IMR-90 (cell line): ENCODE measurements at regions not wholly inside any gene's neighbourhood (a gene's known extent, or its start where the extent isn't known, plus 50 kb on each side); places are given as distances from the start of the nearest gene placed in this dataset.

Experiments used
- ATAC-seq: fragments of 200-7000 bp; cut with Tn5 transposase; 2 replicates; pipeline ENCODE4 v1.9.1; 2020; ENCODE audit warnings: low read depth, mild to moderate bottlenecking, moderate library complexity
- BruUV-seq: library from RNA; stranded (reverse); fragments of 400-500 nt; replicated peaks from 2 replicates; lab custom pipeline; 2021; lab: Mats Ljungman, UMichigan
- CTCF ChIA-PET: fragments of 300-600 bp; formaldehyde crosslinking; extraction: SDS; loops from one replicate; lab custom pipeline; 2021; ENCODE audit warnings: antibody characterized with exemption; lab: Yijun Ruan, JAX
- POLR2A ChIA-PET: fragments of 300-600 bp; sonication (Branson Sonifier 250); formaldehyde crosslinking; loops from one replicate; lab custom pipeline; 2022; ENCODE audit warnings: antibody characterized with exemption; ENCODE audit not compliant: unreplicated experiment; lab: Charles Lee
- DNase-seq: peaks from one replicate; pipeline ENCODE4 v3.0.0; 2013
- H2AFZ ChIP-seq: replicated peaks from 2 replicates; pipeline ENCODE3; 2013; ENCODE audit warnings: low read length, mild to moderate bottlenecking; ENCODE audit not compliant: poor library complexity
- H2AK5ac ChIP-seq: 2 replicates; pipeline ENCODE4 v1.6.1; 2013; ENCODE audit warnings: low read depth, low read length, inconsistent platforms
- H2AK9ac ChIP-seq: replicated peaks from 2 replicates; pipeline ENCODE3; 2013; ENCODE audit warnings: mild to moderate bottlenecking, low read depth, low read length, moderate library complexity; ENCODE audit not compliant: poor library complexity
- H2BK120ac ChIP-seq: 2 replicates; pipeline ENCODE4 v1.6.1; 2013; ENCODE audit warnings: low read depth, low read length, inconsistent platforms
- H2BK15ac ChIP-seq: 3 replicates; pipeline ENCODE4 v1.6.1; 2013; ENCODE audit warnings: low read depth, low read length, inconsistent platforms
- H2BK20ac ChIP-seq: 2 replicates; pipeline ENCODE4 v1.6.1; 2013; ENCODE audit warnings: low read depth, mild to moderate bottlenecking, inconsistent platforms, low read length, moderate library complexity
- H2BK5ac ChIP-seq: 2 replicates; pipeline ENCODE4 v1.6.1; 2013; ENCODE audit warnings: mild to moderate bottlenecking, low read depth, low read length, inconsistent platforms; ENCODE audit not compliant: poor library complexity, severe bottlenecking
- H3K14ac ChIP-seq: replicated peaks from 2 replicates; pipeline ENCODE4 v1.6.1; 2013; ENCODE audit warnings: low read depth, low read length, inconsistent platforms
- H3K18ac ChIP-seq: 2 replicates; pipeline ENCODE4 v1.6.1; 2013; ENCODE audit warnings: low read depth, low read length, control low read depth
- H3K23ac ChIP-seq: 2 replicates; pipeline ENCODE4 v1.6.1; 2013; ENCODE audit warnings: low read depth, low read length, inconsistent platforms
- H3K27ac ChIP-seq: 2 replicates; pipeline ENCODE4 v1.5.1; 2013; ENCODE audit warnings: mild to moderate bottlenecking, control low read depth, low read length; ENCODE audit not compliant: insufficient read depth
- H3K27me3 ChIP-seq: 2 replicates; pipeline ENCODE4 v1.6.1; 2013; ENCODE audit warnings: low read length; ENCODE audit not compliant: control insufficient read depth, insufficient read depth
- H3K36me3 ChIP-seq: 2 replicates; pipeline ENCODE4 v1.6.1; 2013; ENCODE audit warnings: low read length, mixed read lengths; ENCODE audit not compliant: control insufficient read depth, insufficient read depth
- H3K4ac ChIP-seq: 2 replicates; pipeline ENCODE4 v1.6.1; 2013; ENCODE audit warnings: low read depth, low read length, inconsistent platforms
- H3K4me1 ChIP-seq: 2 replicates; pipeline ENCODE4 v1.6.1; 2013; ENCODE audit warnings: low read length, mixed read lengths; ENCODE audit not compliant: control insufficient read depth, insufficient read depth
- H3K4me2 ChIP-seq: 2 replicates; pipeline ENCODE4 v1.6.1; 2013; ENCODE audit warnings: low read depth, mild to moderate bottlenecking, control low read depth, low read length, moderate library complexity
- H3K4me3 ChIP-seq: 2 replicates; pipeline ENCODE4 v1.5.1; 2013; ENCODE audit warnings: low read depth, mild to moderate bottlenecking, control low read depth, low read length, moderate library complexity; ENCODE audit not compliant: insufficient read depth
- H3K56ac ChIP-seq: 2 replicates; pipeline ENCODE4 v1.6.1; 2013; ENCODE audit warnings: low read length, inconsistent platforms; ENCODE audit not compliant: insufficient read depth; ENCODE audit errors: extremely low read depth
- H3K79me1 ChIP-seq, 2 experiments: 2 replicates each; pipeline ENCODE4 v1.6.1; 2013; ENCODE audit warnings: low read length in 2 of 2, inconsistent platforms in 1 of 2, low read depth in 1 of 2
- H3K9ac ChIP-seq: 2 replicates; pipeline ENCODE4 v1.6.1; 2013; ENCODE audit warnings: low read depth, low read length, control low read depth
- H3K9me1 ChIP-seq: 2 replicates; pipeline ENCODE4 v1.6.1; 2013; ENCODE audit warnings: low read length, inconsistent platforms; ENCODE audit not compliant: insufficient read depth
- H3K9me3 ChIP-seq: 2 replicates; pipeline ENCODE4 v1.6.1; 2013; ENCODE audit warnings: low read length; ENCODE audit not compliant: control insufficient read depth, insufficient read depth
- H4K20me1 ChIP-seq: 2 replicates; pipeline ENCODE4 v1.6.1; 2013; ENCODE audit warnings: low read length, inconsistent platforms; ENCODE audit not compliant: insufficient read depth
- H4K5ac ChIP-seq: 2 replicates; pipeline ENCODE4 v1.6.1; 2013; ENCODE audit warnings: mild to moderate bottlenecking, low read depth, low read length, control low read depth
- H4K8ac ChIP-seq, 2 experiments: 2 replicates each; pipeline ENCODE4 v1.6.1; 2013; ENCODE audit warnings: low read depth in 2 of 2, low read length in 2 of 2, control low read depth in 1 of 2, inconsistent platforms in 1 of 2
- H4K91ac ChIP-seq: 2 replicates; pipeline ENCODE4 v1.6.1; 2013; ENCODE audit warnings: low read depth, low read length, inconsistent platforms; ENCODE audit not compliant: insufficient read depth
- BHLHE40 ChIP-seq: fragments of 150-350 bp; IDR thresholded peaks from 2 replicates; pipeline ENCODE4 v1.6.1; 2016; ENCODE audit warnings: mild to moderate bottlenecking, low read depth, low read length
- CTCF ChIP-seq: conservative IDR thresholded peaks from 2 replicates; pipeline ENCODE4 v1.5.1; 2012; ENCODE audit warnings: mild to moderate bottlenecking, low read depth, low read length, improper control_type of control experiment
- MAFK ChIP-seq: IDR thresholded peaks from 2 replicates; pipeline ENCODE4 v1.6.1; 2012; ENCODE audit warnings: low read depth, low read length, improper control_type of control experiment
- MAZ ChIP-seq: IDR thresholded peaks from 2 replicates; pipeline ENCODE4 v1.6.1; 2012; ENCODE audit warnings: low read depth, mild to moderate bottlenecking, low read length, improper control_type of control experiment, moderate library complexity, borderline replicate concordance
- RAD21 ChIP-seq: IDR thresholded peaks from 2 replicates; pipeline ENCODE4 v1.6.1; 2012; ENCODE audit warnings: low read length, improper control_type of control experiment
- RCOR1 ChIP-seq: IDR thresholded peaks from 2 replicates; pipeline ENCODE4 v1.6.1; 2012; ENCODE audit warnings: mild to moderate bottlenecking, low read length, improper control_type of control experiment; ENCODE audit not compliant: insufficient replicate concordance
- RFX5 ChIP-seq: IDR thresholded peaks from 2 replicates; pipeline ENCODE4 v1.8.0; 2012; ENCODE audit warnings: low read depth, mild to moderate bottlenecking, low read length, moderate library complexity
- SMC3 ChIP-seq: fragments of 150-350 bp; IDR thresholded peaks from 2 replicates; pipeline ENCODE4 v1.6.1; 2016; ENCODE audit warnings: low read depth, mild to moderate bottlenecking, antibody characterized with exemption, low read length, moderate library complexity
- dilution Hi-C: fragments of 300-500 bp; cut with HindIII; formaldehyde crosslinking; loops from one replicate; pipeline ENCODE4 v1.14.3; 2018; ENCODE audit warnings: low sequenced_read_pairs; ENCODE audit not compliant: unreplicated experiment
- in situ Hi-C: fragments of 300-500 bp; cut with MboI; formaldehyde crosslinking; loops from 3 replicates; pipeline ENCODE4 v1.14.3; 2019; ENCODE audit warnings: low sequenced_read_pairs, inconsistent platforms, mixed read lengths
- intact Hi-C: fragments of 100-400 bp; cut with micrococcal nuclease; formaldehyde crosslinking; loops from 2 replicates; pipeline ENCODE4 v1.10.0; 2022
- TF ChIP-seq, protein P1 (sequence below): fragments of 150-350 bp; IDR thresholded peaks from 2 replicates; pipeline ENCODE4 v1.6.1; 2016; ENCODE audit warnings: low read depth, mild to moderate bottlenecking, low read length, moderate library complexity, borderline replicate concordance

DNA sequence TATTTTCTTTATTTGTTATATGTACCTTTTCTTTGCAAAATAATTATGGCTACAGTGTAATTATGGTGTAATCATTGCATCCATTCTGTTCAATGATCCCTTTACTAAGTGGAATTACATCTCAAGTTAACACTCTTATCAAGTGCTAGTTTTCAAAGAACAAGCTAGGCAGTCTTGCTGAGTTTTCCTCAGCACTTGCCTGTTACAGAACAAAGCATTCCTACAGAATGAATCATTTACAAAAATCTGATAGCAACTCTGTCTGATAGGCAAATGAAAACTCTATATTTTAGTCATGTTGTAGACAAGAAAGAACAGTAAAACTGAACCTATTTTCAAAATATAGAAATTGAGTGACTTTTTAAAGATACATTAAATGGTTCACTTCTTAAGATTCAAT, 109.8 kb upstream of the POU3F2 start:
- dilution Hi-C loops (no loop called here), in situ Hi-C loops (no loop called here), intact Hi-C loops (no loop called here)
- Histone ChIP-seq H3K9ac (no peak overlapping the region), H3K14ac (no peak overlapping the region), H3K36me3 (no peaks in the 10 kb centered on the region), H4K5ac (no peak overlapping the region), H3K4me1 (no peaks in the 10 kb centered on the region), H2BK120ac (no peak overlapping the region), H3K9me3 (no peaks in the 10 kb centered on the region), H2AK9ac (no peak overlapping the region), H2BK20ac (no peak overlapping the region), H3K79me1 (no peaks in the 10 kb centered on the region), H3K4me2 (no peak overlapping the region), H3K27me3 (no peaks in the 10 kb centered on the region), H2BK5ac (no peak overlapping the region), H3K27ac (no peak overlapping the region), H2AFZ (no peak overlapping the region), H2BK15ac (no peak overlapping the region), H4K91ac (no peak overlapping the region), H3K9me1 (no peaks in the 10 kb centered on the region), H3K18ac (no peak overlapping the region), H4K20me1 (no peaks in the 10 kb centered on the region), H4K8ac (no peak overlapping the region), H3K56ac (no peak overlapping the region), H3K23ac (no peak overlapping the region), H3K4ac (no peak overlapping the region), H3K4me3 (no peak overlapping the region), H2AK5ac (no peak overlapping the region)
- no TSS peak for BruUV-seq
- DNase-seq, result no peak
- no peak for ATAC-seq
- TF ChIP-seq CTCF, result no peak
- no peak for TF ChIP-seq RFX5
- TF ChIP-seq, protein P1, sequence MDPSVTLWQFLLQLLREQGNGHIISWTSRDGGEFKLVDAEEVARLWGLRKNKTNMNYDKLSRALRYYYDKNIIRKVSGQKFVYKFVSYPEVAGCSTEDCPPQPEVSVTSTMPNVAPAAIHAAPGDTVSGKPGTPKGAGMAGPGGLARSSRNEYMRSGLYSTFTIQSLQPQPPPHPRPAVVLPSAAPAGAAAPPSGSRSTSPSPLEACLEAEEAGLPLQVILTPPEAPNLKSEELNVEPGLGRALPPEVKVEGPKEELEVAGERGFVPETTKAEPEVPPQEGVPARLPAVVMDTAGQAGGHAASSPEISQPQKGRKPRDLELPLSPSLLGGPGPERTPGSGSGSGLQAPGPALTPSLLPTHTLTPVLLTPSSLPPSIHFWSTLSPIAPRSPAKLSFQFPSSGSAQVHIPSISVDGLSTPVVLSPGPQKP, result no peak
- no peak for TF ChIP-seq RAD21
- no peak for TF ChIP-seq SMC3
- no peak for TF ChIP-seq MAFK
- TF ChIP-seq RCOR1, result no peak
- no peak for TF ChIP-seq BHLHE40
- TF ChIP-seq MAZ, result no peak
- ChIA-PET POLR2A (no interaction called here), CTCF (no interaction called here)
